COLO668 (cell line): ENCODE measurements at regions not wholly inside any gene's neighbourhood (a gene's known extent, or its start where the extent isn't known, plus 50 kb on each side); places are given as distances from the start of the nearest gene placed in this dataset.

Source experiments
- DNase-seq: peaks from one replicate; lab custom pipeline; 2025; ENCODE audit not compliant: unreplicated experiment; lab: John Stamatoyannopoulos, UW

DNA sequence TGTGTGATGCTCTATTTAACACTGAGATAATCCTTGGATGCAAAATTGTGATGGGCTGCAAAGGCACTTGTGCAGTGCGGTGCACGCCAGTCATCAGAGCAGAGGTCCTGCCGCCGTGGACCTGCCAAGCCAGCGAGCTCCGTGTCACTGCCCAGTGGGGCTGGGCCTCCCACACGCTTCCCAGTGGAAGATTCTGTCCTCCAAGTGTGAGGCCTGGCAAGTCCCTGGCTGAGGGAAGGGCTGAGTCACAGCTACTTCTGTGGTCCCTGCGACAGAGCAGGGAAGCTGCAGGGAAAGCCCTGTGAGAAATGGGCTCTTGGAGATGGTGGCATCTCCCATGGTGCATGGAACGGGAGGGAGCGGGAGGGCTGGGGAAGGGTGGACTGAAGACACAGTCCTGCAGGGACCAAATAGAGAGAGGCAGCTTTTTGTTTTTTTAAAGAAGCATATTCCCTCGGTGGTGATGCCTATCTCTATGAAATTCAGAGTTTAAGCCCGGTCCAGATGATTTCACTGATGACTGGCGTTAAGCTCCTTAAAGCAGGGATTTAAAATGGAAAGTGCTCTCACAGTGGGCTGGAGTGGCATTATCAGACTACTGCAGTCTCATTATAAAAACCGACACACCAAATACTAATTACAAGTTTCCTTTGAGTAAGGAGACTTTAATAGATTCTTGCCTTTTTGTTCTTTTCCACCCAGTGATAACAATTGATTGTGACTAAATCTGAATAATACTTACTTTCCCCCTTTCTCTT lies 413.7 kb downstream of the QKI start:
- no peak for DNase-seq

DNA sequence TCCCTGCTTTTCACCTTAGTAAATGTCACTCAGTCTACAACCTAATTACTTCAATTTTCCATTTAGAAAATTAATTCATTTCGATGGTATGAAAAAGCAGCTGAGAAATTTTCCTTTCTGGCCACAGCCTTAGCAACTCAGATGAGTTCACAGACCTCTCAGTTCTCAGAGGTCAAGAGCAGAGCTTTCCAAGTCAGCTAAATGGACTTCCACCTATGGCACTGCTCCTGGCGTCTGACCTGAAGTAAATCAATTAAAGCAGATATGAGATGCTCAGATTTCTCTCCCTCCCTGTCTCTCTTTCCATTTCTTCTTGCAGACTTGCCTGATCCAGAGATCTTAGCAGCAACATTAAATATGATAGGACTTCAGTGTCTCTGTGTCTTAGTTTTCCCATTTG lies 412.6 kb downstream of the QKI start:
- no peak for DNase-seq

DNA sequence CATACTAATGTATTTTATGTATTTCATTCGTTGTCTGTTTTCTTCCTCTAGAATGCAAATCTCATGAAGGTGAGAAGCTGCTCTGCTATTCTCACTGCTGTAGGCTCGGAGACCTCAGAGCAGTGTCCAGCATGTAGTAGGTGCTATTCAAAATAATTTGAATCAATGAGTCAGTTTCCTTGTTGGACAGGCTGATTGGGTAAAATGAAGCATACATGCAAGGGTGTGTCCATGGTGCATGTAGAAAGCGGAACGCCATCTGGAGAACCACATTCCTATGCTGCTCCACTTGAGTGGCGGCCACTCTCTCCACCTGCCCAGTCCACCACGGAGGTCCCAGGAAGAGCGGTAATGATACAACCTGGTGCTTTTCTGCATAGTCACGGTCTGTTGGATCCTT lies 412.1 kb downstream of the QKI start:
- DNase-seq: no peak

DNA sequence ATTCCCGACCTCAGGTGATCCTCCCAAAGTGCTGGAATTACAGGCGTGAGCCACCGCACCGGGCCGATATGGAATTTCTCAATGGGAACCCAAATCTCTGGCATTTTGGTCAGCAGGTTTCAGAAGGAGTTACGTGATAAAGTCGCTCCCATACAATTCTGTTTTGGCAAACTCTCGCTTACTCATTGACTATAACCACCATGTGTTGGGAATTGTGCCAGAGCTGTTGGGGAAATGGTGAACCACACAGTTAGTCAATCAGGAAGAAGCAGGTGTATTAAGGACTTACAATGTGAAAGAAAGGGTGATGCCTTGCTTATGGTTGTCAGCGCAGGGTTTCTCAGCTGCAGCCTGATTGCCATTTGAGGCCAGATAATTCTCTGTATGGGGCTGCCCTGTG lies 410.5 kb downstream of the QKI start:
- DNase-seq: no peak

DNA sequence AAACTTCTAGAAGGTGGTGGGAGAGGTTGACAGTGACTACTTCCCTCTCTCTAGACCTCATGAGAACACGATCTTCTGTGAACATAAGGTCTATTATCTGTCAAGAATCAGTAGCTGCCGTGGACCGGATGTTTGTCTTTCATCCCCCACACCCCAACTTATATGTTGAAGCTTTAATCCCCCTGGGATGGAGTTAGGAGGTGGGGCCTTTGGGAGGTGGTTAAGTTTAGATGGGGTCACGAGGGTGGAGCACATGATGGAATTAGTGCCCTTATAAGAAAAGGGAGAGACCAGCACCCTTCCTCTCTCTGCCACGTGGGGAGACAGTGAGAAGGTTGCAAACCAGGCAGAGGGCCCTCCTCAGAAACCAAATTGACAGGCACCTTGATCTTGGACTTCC lies 409.1 kb downstream of the QKI start:
- DNase-seq: no peak

DNA sequence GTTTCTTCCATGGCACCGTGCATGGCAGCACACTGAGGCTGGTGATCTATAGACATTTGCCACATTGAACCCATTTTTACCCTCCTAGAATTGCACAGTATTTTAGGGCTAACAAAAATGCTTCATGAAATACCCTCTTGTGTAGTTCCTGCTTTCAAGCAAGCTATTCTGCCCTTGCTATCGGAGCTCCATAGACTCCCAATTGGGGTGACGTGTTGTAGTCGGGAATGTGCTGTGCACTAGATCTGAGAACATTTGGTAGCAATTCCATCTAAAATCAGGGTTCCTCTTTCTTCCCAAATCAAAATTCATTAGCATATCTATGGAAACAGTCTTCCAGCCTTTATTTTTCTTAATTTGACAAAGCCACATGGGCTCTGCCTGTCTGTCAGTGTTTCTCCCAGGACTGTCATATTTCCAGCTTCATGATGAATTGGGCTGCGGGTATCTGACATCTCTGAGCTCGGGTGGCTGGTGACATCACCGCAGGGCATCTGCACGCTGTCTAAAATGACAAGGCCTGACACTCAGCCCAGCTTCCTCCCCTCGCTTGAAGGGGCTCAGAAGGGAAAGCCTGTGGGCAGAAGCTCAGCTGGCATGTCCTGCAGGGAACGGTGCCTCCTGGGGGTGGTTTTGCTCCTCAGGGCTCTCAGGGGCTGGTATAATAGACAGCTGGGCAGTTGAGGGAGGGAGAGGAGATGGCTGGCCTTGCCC lies 406.4 kb downstream of the QKI start:
- no peak for DNase-seq

DNA sequence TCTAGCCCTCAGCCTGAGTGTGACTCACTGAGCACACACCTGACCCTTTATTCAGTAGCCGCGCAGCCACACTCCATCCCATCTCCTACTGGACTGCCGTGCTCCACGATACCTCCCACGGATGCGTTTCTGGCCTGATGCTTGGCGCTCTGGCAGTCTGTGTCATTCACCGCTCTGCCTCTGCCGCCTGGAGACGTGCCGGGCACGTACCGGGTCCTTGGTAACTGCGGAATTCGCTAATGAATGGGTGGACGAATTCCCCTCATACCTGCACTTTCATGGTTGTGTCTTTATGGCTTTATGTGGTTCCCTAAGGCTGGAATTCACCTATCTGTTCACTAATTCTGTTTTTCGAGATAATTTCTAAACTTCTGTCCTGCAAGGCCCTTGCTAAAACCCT lies 405.7 kb downstream of the QKI start:
- no peak for DNase-seq

DNA sequence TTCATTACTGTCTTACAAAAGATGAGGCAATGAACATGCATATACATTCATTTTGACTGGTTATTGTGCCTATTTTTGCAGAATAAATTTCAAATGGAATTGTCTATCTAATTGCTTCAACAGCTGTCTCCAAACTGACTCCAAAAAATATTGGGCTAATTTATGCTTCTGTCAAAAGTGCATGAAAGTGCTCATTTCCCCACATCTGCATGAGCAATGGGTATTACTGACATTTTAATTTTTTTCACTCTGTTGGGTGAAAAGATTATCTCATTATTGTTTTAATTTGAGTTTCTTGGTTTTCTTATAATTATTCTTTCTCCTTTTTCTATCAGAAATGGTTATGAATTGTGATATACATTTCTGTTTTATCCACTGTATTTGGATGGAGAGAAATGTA lies 404.2 kb downstream of the QKI start:
- DNase-seq: no peak

DNA sequence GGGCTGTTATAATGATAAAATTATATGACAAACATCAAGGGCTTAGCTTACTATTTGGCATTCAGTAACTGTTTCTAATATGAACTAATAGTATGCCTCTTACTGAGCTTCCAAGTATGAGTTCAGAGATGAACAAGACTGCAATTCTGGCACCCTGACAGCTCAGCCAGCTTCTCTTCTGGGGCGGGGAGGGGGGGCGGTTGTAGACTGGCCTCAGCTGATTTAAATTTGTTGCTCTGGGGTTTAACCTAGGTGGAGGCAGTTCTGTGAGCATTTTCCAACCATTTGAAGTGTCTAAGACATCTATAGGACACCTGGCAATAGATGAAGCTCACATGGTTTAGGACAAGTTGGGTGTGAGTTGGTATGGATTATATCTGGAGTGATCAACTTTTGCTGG lies 401.9 kb downstream of the QKI start:
- DNase-seq: no peak

DNA sequence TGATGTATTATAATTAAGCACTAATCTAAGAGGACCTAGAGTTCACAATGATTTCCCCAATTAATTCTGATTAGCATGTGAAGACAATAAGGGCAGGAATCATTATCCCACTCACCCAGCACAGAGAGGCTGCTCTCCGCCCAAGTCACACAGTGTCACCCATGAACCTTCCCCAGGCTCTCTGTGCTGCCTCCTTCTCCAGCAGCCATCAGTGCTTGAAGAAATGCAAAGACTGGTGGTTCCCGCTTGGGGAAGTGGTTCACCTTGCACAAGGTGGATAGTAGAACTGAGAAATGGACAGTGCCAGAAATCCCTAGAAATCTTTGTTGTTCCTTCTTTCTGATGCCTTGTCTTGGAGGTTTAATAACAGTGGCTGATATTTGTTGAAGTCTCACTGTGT lies 401.3 kb downstream of the QKI start:
- DNase-seq: no peak

DNA sequence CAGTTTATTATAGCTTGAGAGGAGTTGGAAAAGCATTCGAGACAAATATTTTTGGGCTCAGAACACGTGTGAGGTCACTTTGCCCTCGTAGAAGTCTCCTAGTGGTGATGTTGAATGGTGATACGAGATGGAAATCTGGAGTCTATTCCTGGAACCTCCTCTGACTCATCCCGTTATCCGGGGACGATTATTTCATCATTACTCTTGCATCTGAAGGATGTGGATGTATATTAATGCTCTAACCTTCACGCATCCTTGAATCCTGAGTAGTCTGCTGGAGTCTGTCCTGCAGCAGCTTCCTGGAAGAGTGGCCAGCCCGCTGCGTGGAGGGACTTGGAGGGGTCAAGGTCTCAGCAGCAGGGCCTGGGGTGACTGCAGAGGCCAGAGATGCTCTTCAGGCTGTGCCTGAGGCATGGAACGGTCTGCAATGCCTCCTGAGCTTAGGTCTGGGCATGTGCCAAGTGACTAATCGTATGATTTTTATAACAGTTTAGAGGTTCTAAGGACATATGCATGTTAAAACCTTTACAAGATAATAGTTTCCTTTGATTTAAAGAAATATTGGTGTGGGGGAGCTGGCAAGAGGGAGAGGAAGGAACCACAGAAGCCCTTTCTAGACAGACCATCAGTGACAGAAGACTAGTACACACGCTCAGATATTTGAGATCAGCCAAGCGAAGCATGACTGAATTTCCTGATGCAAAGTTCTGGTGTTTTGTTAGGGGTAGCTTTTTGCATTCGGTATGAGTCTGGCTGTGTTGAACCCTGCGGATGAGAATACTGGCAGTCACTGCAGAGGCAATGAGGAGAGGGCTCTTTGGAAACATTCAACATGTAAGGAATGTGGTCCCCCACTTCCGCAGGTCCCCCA lies 400.2 kb downstream of the QKI start:
- no peak for DNase-seq

DNA sequence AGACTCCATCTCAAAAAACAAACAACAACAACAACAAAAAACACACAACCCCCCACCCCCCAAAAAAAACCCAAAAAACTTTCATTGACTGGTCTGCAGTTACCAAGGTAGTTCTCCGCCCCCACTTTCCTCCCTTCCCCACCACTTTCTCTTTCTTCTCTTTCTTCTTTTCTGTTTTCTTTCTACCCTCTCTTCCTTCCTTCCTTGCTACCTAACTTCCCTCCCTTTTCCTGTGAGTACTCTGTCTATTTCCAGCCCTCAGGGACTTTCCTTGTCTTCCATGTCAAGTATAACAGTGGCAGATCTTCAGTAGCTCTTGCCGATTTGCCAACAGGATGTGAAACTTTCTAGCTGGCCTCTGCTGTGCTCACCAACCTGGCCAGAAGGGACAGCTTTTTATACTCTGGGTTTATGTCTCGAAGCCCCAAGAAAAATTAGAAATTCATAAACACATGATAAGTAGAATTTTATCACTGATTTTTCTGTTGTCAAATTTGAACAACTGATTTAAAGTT lies 399.5 kb downstream of the QKI start:
- DNase-seq: no peak

DNA sequence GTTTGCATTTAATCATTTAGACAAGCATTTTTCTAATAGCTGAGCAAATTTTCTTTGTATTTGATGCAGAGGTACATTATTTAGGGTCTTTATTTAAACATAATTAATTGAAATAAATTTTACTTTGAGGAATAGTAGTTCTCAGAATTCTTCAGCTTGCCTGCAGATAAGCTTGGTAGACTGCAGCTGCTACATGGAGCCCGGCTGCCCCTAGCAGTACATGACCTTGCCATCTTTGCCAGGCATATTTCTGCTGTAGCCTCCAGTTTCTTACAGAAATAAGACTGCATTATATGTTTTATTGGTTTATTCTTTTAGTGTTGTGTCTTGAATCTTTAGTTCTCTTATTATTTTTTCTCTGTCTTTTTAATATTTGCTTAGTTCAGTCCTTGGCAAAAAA lies 396.8 kb downstream of the QKI start:
- DNase-seq: no peak

DNA sequence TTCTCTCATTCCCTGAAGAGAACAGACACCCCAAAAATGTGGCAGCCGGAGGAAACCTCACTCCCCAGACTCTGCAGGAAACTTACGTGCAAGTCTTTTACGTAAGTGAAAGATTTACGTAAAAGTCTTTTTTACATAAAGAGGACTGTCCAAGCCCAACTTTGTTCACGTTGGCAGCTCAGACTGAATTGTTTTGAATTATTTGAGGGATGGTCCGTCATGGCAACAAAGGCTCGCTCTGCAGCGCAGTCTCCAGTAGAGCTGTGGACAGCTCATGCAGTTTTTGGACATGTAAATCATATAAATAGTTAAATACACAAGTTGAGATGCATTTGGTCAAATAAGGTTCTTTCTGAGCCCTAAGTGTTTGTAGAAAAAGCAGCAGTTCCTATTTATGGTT lies 394.8 kb downstream of the QKI start:
- no peak for DNase-seq

DNA sequence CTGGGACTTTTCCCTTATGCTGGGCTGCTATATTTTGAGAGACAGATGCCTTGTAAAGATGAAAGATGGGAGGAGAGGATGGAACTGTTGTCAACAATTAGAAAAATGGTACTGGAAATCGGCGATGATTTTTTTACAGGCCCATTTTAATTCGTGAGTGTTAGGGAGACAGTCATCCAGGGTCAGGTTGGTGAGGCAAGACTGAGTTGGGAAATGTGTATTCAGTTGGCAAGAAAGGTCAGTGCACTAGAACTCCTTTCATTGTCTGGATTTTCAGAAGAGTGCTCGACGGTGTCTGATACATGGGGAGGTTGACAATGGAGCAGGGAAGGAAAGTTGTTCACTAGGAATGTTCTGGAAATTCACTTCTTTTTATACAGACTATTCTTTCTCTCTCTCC lies 394.4 kb downstream of the QKI start:
- no peak for DNase-seq

DNA sequence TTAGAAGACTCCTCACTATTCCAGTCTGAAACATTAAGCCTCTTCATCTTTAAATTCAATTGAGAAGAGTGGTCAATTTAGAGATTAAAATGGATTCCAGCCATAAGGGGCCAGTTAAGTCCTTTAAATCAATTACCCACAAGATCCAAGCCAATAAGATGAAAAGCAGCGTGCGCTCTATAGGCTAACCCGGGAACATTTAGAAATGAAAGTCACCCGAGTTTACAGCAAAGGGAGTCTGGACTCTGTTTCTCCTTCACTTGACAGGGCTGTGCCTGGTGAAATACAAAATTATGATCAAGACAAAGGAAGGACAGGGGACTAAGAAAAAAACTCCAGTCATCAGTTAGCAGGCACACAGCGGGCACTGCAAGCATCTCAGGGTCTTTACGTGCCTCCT lies 393.7 kb downstream of the QKI start:
- no peak for DNase-seq

DNA sequence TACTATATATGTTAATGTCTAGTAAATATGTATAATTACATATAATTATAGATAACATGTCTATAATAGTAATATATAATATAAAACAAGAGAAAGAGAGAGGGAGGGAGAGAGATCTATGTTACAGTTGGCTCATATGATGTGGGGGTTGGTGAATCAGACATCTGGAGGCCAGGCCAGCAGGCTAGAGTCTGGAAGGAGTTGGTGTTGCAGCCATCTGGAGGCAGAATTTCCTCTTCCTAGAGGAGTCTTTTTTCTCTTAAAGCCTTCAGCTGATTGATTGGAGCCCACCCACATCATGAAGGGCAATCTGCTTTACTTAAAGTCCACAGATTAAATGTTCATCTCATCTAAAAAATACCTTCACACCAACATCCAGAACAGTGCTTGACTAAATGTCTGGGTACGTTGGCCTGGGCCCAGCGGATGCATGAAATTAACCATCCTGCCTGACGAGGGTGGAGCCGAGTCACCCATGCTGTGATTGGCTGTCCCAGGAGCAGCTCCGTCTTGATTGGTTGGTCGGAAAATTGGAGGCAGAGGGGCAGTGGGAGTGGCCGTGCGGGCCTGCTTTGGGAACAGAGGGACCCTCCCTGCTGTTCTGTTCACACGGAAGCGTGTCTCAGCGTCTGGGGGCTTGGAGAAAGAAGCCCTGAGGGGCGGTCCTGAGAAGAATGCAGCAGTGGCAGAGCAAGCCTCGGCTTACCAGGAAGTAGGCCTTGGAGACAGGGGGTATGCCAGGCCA lies 392.4 kb downstream of the QKI start:
- DNase-seq: no peak

DNA sequence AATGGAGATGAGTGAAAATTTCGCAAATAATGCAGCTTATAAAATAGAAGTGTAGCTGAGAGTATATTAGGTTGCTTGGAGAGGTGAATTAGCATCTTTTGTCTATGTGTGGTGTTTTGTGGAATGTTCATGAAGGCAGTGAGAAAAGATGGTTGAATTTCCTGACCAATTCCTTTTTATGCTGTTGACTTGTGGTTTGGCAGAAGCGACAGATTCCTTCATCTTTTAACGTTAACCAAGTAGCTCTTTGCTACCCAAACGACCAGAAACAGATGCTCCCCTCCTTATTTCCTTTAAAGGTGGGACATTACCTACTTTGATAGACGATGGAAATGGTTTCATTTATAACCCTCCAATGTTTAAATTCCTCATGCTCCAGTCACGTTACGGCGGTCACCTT lies 390.5 kb downstream of the QKI start:
- no peak for DNase-seq

DNA sequence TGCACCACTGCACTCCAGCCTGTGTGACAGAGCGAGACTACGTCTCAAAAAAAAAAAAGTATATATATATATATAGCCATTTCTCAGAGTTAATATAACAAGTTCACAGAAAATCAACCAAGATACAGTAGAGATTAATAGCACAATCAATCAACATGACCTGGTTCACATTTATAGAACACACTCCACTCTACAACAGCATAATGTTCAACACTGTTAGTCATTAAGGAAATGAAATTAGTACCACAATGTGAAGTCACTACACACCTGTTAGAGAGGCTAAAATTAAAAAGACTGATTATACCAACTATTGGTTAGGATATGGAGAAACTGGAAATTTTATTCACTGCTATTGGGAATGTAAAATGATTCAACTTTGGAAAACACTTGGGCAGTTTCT lies 387.7 kb downstream of the QKI start:
- DNase-seq: no peak

DNA sequence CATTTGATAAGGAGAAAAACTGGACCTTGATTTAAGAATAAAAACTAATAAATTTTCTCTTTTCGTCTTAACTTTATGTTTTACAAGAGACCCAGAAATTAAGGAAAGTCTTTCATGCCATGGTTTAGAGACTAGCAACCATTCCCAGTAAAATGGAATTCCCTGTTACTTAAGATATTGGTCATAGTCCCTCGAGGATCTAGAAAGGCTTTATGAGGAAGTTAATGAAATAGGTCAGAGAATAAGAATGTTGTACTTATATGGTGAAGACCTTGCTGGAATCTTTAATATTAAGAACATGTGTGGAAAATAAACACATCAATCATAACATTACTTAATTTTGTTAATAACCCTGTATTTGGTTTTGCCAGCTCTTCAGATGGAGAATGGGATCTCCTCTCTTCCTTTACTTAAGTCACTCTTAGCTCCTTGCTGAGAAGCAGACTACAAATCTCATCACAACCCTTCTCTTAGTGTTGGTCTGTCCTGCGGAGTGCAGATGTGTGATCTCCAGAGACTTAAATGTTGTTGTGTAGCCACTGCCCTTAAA lies 382.9 kb downstream of the QKI start:
- no peak for DNase-seq
